A549 (cell line): ENCODE measurements at regions not wholly inside any gene's neighbourhood (a gene's known extent, or its start where the extent isn't known, plus 50 kb on each side); places are given as distances from the start of the nearest gene placed in this dataset.

Experiments
- ATAC-seq, 2 experiments: fragments of 200-7000 bp in 1 of 2; fragments of >200 bp in 1 of 2; cut with Nextera tagmentation in 1 of 2; cut with Tn5 transposase in 1 of 2; 3 replicates each; pipeline versions ENCODE4 v1.8.0 to v1.9.1; 2018 to 2020; ENCODE audit warnings: mild to moderate bottlenecking in 1 of 2, moderate library complexity in 1 of 2
- CTCF ChIA-PET: fragments of 300-600 bp; sonication (Branson Sonifier 250); formaldehyde crosslinking; extraction: SDS; loops from one replicate; lab custom pipeline; 2021; ENCODE audit warnings: antibody characterized with exemption, inconsistent platforms; lab: Yijun Ruan, JAX
- POLR2A ChIA-PET: fragments of 350-600 bp; formaldehyde crosslinking; extraction: SDS; loops from one replicate; lab custom pipeline; 2021; ENCODE audit warnings: antibody characterized with exemption, inconsistent platforms; lab: Yijun Ruan, JAX
- DNase-seq, 2 experiments: peaks; one replicate each; pipeline versions ENCODE4 v3.0.0 to v3.0.0-alpha.2; 2011 to 2016; ENCODE audit warnings: low read depth in 1 of 2, low spot score in 1 of 2
- FAIRE-seq: peaks from 2 replicates; lab custom pipeline; 2011; peaks lifted over from hg19 to GRCh38; lab: Jason Lieb, UNC
- H3K27ac ChIP-seq, 2 experiments: fragments of >200 bp; sonication (Bioruptor Twin); formaldehyde crosslinking; 3 replicates each; pipeline ENCODE4 v1.5.1; 2016 to 2017
- H3K4me1 ChIP-seq: fragments of >200 bp; sonication (Bioruptor Twin); formaldehyde crosslinking; 3 replicates; pipeline ENCODE4 v1.6.1; 2016
- H3K4me2 ChIP-seq: fragments of >200 bp; sonication (Bioruptor Twin); formaldehyde crosslinking; 3 replicates; pipeline ENCODE4 v1.6.1; 2016
- H3K4me3 ChIP-seq: fragments of >200 bp; sonication (Bioruptor Twin); formaldehyde crosslinking; 3 replicates; pipeline ENCODE4 v1.5.1; 2016
- H3K9me3 ChIP-seq: fragments of >200 bp; sonication (Bioruptor Twin); formaldehyde crosslinking; 3 replicates; pipeline ENCODE4 v1.6.1; 2016
- CBX8 ChIP-seq: fragments of 200-600 bp; sonication (generic); IDR thresholded peaks from 2 replicates; pipeline ENCODE4 v1.6.1; 2016
- CEBPB ChIP-seq, 2 experiments: fragments of >200 bp in 1 of 2; sonication (Bioruptor Twin) in 1 of 2; formaldehyde crosslinking in 1 of 2; IDR thresholded peaks; 2 replicates each; pipeline ENCODE4 v1.6.1; 2012 to 2016
- CHD2 ChIP-seq: fragments of 150-350 bp; IDR thresholded peaks from 2 replicates; pipeline ENCODE4 v1.6.1; 2014; ENCODE audit warnings: low read length; ENCODE audit not compliant: partially characterized antibody
- CHD4 ChIP-seq: fragments of 200-600 bp; sonication (generic); IDR thresholded peaks from 2 replicates; pipeline ENCODE4 v1.6.1; 2016; ENCODE audit warnings: antibody characterized with exemption, mild to moderate bottlenecking, borderline replicate concordance
- CTCF ChIP-seq: fragments of >200 bp; sonication (Bioruptor Twin); formaldehyde crosslinking; IDR thresholded peaks from 3 replicates; pipeline ENCODE4 v1.5.1; 2016
- ELK1 ChIP-seq: fragments of 150-350 bp; IDR thresholded peaks from 2 replicates; pipeline ENCODE4 v1.6.1; 2014; ENCODE audit warnings: low read depth, mild to moderate bottlenecking, low read length
- ESRRA ChIP-seq: fragments of 150-350 bp; IDR thresholded peaks from 2 replicates; pipeline ENCODE4 v1.6.1; 2014; ENCODE audit warnings: mild to moderate bottlenecking, low read length, borderline replicate concordance
- FOSL2 ChIP-seq, 2 experiments: fragments of 450-650 bp in 1 of 2; fragments of >200 bp in 1 of 2; sonication (Bioruptor Twin) in 1 of 2; formaldehyde crosslinking; IDR thresholded peaks; 2 replicates each; pipeline versions ENCODE4 v1.5.0 to v1.6.1; 2016 to 2020; ENCODE audit warnings: mild to moderate bottlenecking in 1 of 2, moderate library complexity in 1 of 2
- FOXS1 ChIP-seq: fragments of 250-450 bp; sonication (Bioruptor Pico); IDR thresholded peaks from 2 replicates; pipeline ENCODE4 v1.5.0; 2020; ENCODE audit warnings: mild to moderate bottlenecking, moderate library complexity
- GATA3 ChIP-seq: IDR thresholded peaks from 2 replicates; pipeline ENCODE4 v1.6.1; 2012; ENCODE audit warnings: borderline replicate concordance
- HDAC2 ChIP-seq: fragments of 200-600 bp; sonication (generic); IDR thresholded peaks from 2 replicates; pipeline ENCODE4 v1.6.1; 2016
- HES2 ChIP-seq: fragments of >200 bp; sonication (Bioruptor Twin); formaldehyde crosslinking; IDR thresholded peaks from 2 replicates; pipeline ENCODE4 v1.6.1; 2016
- HEYL ChIP-seq: fragments of 250-450 bp; sonication (Bioruptor Pico); IDR thresholded peaks from 2 replicates; pipeline ENCODE4 v1.8.0; 2021; ENCODE audit warnings: mild to moderate bottlenecking, moderate library complexity
- HOXB13 ChIP-seq: fragments of 250-450 bp; sonication (Bioruptor Pico); IDR thresholded peaks from 2 replicates; pipeline ENCODE4 v1.5.0; 2020; ENCODE audit warnings: low read depth, mild to moderate bottlenecking, moderate library complexity
- JUN ChIP-seq, 2 experiments: fragments of >200 bp; sonication (Bioruptor Twin); formaldehyde crosslinking; IDR thresholded peaks; 2 replicates in 1 of 2; 3 replicates in 1 of 2; pipeline ENCODE4 v1.6.1; 2016 to 2017
- MAFK ChIP-seq: fragments of 450-650 bp; IDR thresholded peaks from 2 replicates; pipeline ENCODE4 v1.6.1; 2014; ENCODE audit not compliant: partially characterized antibody
- NFE2L2 ChIP-seq: fragments of 150-350 bp; conservative IDR thresholded peaks from 2 replicates; pipeline ENCODE4 v1.6.1; 2014; ENCODE audit warnings: low read length
- NPAS2 ChIP-seq: fragments of 250-450 bp; sonication (Bioruptor Pico); IDR thresholded peaks from 2 replicates; pipeline ENCODE4 v1.8.0; 2022; ENCODE audit warnings: mild to moderate bottlenecking, moderate library complexity, borderline replicate concordance
- RAD21 ChIP-seq, 2 experiments: fragments of >200 bp in 1 of 2; sonication (Bioruptor Twin) in 1 of 2; formaldehyde crosslinking in 1 of 2; IDR thresholded peaks in 1 of 2; conservative IDR thresholded peaks in 1 of 2; 2 replicates in 1 of 2; 3 replicates in 1 of 2; pipeline ENCODE4 v1.6.1; 2012 to 2018; ENCODE audit warnings: inconsistent platforms in 1 of 2
- SMC3 ChIP-seq: fragments of >200 bp; sonication (Bioruptor Twin); formaldehyde crosslinking; IDR thresholded peaks from 3 replicates; pipeline ENCODE4 v1.6.1; 2018; ENCODE audit warnings: inconsistent platforms
- SREBF2 ChIP-seq: fragments of 450-650 bp; IDR thresholded peaks from 2 replicates; pipeline ENCODE4 v1.6.1; 2014; ENCODE audit warnings: mild to moderate bottlenecking, moderate library complexity
- ZFP36 ChIP-seq: fragments of 450-650 bp; IDR thresholded peaks from 2 replicates; pipeline ENCODE4 v1.6.1; 2014; ENCODE audit warnings: borderline replicate concordance; ENCODE audit not compliant: partially characterized antibody
- ZNF302 ChIP-seq: fragments of 250-450 bp; sonication (Bioruptor Pico); IDR thresholded peaks from 2 replicates; pipeline ENCODE4 v1.9.0; 2021; ENCODE audit warnings: inconsistent platforms, mild to moderate bottlenecking, moderate library complexity
- ZSCAN20 ChIP-seq: fragments of 250-450 bp; sonication (Bioruptor Pico); IDR thresholded peaks from 2 replicates; pipeline ENCODE4 v1.8.0; 2022; ENCODE audit warnings: mild to moderate bottlenecking, moderate library complexity
- WGBS: methylation state at CpG from one replicate; pipeline ENCODE4 v1.1.6; 2017; ENCODE audit errors: missing lambda C conversion rate; 5-methylcytosine and 5-hydroxymethylcytosine counted together
- TF ChIP-seq, protein P1 (sequence below): IDR thresholded peaks from 2 replicates; pipeline ENCODE4 v1.6.1; 2012
- TF ChIP-seq, protein P2 (sequence below): IDR thresholded peaks from 2 replicates; pipeline ENCODE4 v1.6.1; 2012
- TF ChIP-seq, protein P3 (sequence below): fragments of 450-650 bp; IDR thresholded peaks from 2 replicates; pipeline ENCODE4 v1.6.1; 2014; ENCODE audit warnings: antibody characterized with exemption
- TF ChIP-seq, protein P4 (sequence below): IDR thresholded peaks from 2 replicates; pipeline ENCODE4 v1.6.1; 2012; ENCODE audit warnings: low read depth, borderline replicate concordance

- Histone ChIP-seq H3K4me3 (no peak overlapping the region), H3K9me3 (no peaks in the 10 kb centered on the region), H3K4me2 (no peak overlapping the region), H3K4me1 (no peaks in the 10 kb centered on the region), H3K27ac (no peak overlapping the region)
- DNase-seq, result no peak
- CTCF ChIA-PET, result no interaction called here
- TF ChIP-seq CEBPB (IDR thresholded peaks at IDR 0.05), result no peak
- no peak for ATAC-seq
- no peak for FAIRE-seq
- WGBS, result 30% methylated on average over 6 of the region's 6 CpGs
- POLR2A ChIA-PET, result no interaction called here
These were observed 526.3 kb upstream of the LRRC4C start for GRCh38 chr11:41985799-41986198.

- CTCF ChIA-PET, result no interaction called here
- under 1% methylated on average over 3 of the region's 3 CpGs for WGBS
These were observed 529.6 kb upstream of the LRRC4C start for GRCh38 chr11:41988951-41989572.

GRCh38 chr11:41989823-41990380 is 530.5 kb upstream of the LRRC4C start:
- no peak for ATAC-seq
- Histone ChIP-seq H3K4me1 (no peaks in the 10 kb centered on the region), H3K9me3 (no peaks in the 10 kb centered on the region), H3K4me2 (no peak overlapping the region), H3K27ac (no peak overlapping the region), H3K4me3 (no peak overlapping the region)
- POLR2A ChIA-PET, result no interaction called here
- TF ChIP-seq, protein P1, sequence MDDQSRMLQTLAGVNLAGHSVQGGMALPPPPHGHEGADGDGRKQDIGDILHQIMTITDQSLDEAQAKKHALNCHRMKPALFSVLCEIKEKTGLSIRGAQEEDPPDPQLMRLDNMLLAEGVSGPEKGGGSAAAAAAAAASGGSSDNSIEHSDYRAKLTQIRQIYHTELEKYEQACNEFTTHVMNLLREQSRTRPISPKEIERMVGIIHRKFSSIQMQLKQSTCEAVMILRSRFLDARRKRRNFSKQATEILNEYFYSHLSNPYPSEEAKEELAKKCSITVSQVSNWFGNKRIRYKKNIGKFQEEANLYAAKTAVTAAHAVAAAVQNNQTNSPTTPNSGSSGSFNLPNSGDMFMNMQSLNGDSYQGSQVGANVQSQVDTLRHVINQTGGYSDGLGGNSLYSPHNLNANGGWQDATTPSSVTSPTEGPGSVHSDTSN, result no peak
- TF ChIP-seq RAD21 (conservative IDR thresholded peaks at IDR 0.05 in 1 of 2, IDR thresholded peaks at IDR 0.05 in 1 of 2) (no peak), CHD2 (no peak), ELK1 (no peak), CTCF (no peak), CEBPB (IDR thresholded peaks at IDR 0.05) (no peak), CHD4 (no peak), FOXS1 (CRISPR knock-in tag) (no peak), HOXB13 (CRISPR knock-in tag) (no peak), ZNF302 (no peak), HDAC2 (no peak), CBX8 (no peak)
- TF ChIP-seq, protein P2, sequence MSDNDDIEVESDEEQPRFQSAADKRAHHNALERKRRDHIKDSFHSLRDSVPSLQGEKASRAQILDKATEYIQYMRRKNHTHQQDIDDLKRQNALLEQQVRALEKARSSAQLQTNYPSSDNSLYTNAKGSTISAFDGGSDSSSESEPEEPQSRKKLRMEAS, result no peak
- no peak for DNase-seq
- CTCF ChIA-PET, result no interaction called here
- no peak for FAIRE-seq

More at GRCh38 chr11:41988951-41989572, 529.6 kb upstream of the LRRC4C start:
- no peak for FAIRE-seq
- POLR2A ChIA-PET, result no interaction called here
- DNase-seq, result no peak
- no peak overlapping the region for H3K4me2 ChIP-seq
- TF ChIP-seq, protein P3, sequence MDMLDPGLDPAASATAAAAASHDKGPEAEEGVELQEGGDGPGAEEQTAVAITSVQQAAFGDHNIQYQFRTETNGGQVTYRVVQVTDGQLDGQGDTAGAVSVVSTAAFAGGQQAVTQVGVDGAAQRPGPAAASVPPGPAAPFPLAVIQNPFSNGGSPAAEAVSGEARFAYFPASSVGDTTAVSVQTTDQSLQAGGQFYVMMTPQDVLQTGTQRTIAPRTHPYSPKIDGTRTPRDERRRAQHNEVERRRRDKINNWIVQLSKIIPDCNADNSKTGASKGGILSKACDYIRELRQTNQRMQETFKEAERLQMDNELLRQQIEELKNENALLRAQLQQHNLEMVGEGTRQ, result no peak
- no peak for TF ChIP-seq ZFP36
- no peak for TF ChIP-seq ZSCAN20 (CRISPR knock-in tag)
- TF ChIP-seq NPAS2 (CRISPR knock-in tag), result no peak
- TF ChIP-seq, protein P4, sequence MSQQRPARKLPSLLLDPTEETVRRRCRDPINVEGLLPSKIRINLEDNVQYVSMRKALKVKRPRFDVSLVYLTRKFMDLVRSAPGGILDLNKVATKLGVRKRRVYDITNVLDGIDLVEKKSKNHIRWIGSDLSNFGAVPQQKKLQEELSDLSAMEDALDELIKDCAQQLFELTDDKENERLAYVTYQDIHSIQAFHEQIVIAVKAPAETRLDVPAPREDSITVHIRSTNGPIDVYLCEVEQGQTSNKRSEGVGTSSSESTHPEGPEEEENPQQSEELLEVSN, result no peak
- no peak for TF ChIP-seq ESRRA
- no peak for TF ChIP-seq SREBF2
- no peak for TF ChIP-seq FOSL2 (IDR thresholded peaks at IDR 0.05)
- no peak for TF ChIP-seq FOSL2 (CRISPR knock-in tag; IDR thresholded peaks at IDR 0.05)
- TF ChIP-seq GATA3, result no peak
- TF ChIP-seq HEYL (CRISPR knock-in tag), result no peak
- no peak for TF ChIP-seq SMC3
- TF ChIP-seq CHD2, result no peak
- no peak for TF ChIP-seq HES2
- TF ChIP-seq MAFK, result no peak
- no peak for TF ChIP-seq JUN (IDR thresholded peaks at IDR 0.05)
- TF ChIP-seq NFE2L2, result no peak
- TF ChIP-seq, all 56 proteins: peak for 0
- Histone ChIP-seq H3K4me3 (no peak overlapping the region), H3K4me1 (no peaks in the 10 kb centered on the region), H3K9me3 (no peaks in the 10 kb centered on the region), H3K27ac (no peak overlapping the region)
- no peak for ATAC-seq
